Adrenal gland (tissue), 9 donors: ENCODE measurements at regions not wholly inside any gene's neighbourhood (a gene's known extent, or its start where the extent isn't known, plus 50 kb on each side); places are given as distances from the start of the nearest gene placed in this dataset.
"Not testable (repeated sequence)": the region's sequence is repeated elsewhere in the genome, so short reads cannot be mapped to it uniquely, and the experiment has no call there.

Source experiments
- DNase-seq, 7 donors: peaks; one replicate each; pipeline ENCODE4 v3.0.0-alpha.2; 2019 to 2020
- H3K27ac ChIP-seq, 5 donors: fragments of 200-600 bp; sonication (generic) in 4 of 5; 1 replicate in 3 of 5; 2 replicates in 2 of 5; pipeline versions ENCODE4 v1.5.1 to v1.8.0; 2016 to 2020; ENCODE audit warnings: mild to moderate bottlenecking in 1 of 5
- H3K27me3 ChIP-seq: fragments of 200-600 bp; 2 replicates; pipeline ENCODE4 v1.8.0; 2021
- H3K36me3 ChIP-seq, 2 donors: fragments of 200-600 bp; replicated peaks in 1 of 2; 1 replicate in 1 of 2; 2 replicates in 1 of 2; pipeline versions ENCODE4 v1.5.1 to v1.8.0; 2018 to 2022
- H3K4me1 ChIP-seq, 2 donors: fragments of 200-600 bp; replicated peaks in 1 of 2; 1 replicate in 1 of 2; 2 replicates in 1 of 2; pipeline versions ENCODE4 v1.5.1 to v1.8.0; 2018 to 2021
- H3K4me3 ChIP-seq, 4 donors: fragments of 200-600 bp; sonication (generic) in 3 of 4; one replicate each; pipeline ENCODE4 v1.5.1; 2016 to 2018
- H3K9me3 ChIP-seq, 3 donors: fragments of 200-600 bp; sonication (generic) in 1 of 3; replicated peaks in 1 of 3; 1 replicate in 2 of 3; 2 replicates in 1 of 3; pipeline versions ENCODE4 v1.5.1 to v1.8.0; 2016 to 2021
- POLR2A ChIP-seq, 2 donors: fragments of 450-650 bp; IDR thresholded peaks; one replicate each; pipeline ENCODE4 v1.6.1; 2017; ENCODE audit warnings: antibody characterized with exemption in 2 of 2, mild to moderate bottlenecking in 2 of 2, moderate library complexity in 1 of 2
- WGBS, 4 donors: extraction: QIAGEN DNeasy Blood & Tissue Kit in 2 of 4; methylation state at CpG; one replicate each; pipeline versions ENCODE4 v1.1.5 to v1.1.7; 2013 to 2017; 5-methylcytosine and 5-hydroxymethylcytosine counted together
- intact Hi-C, 2 donors: fragments of 100-400 bp; cut with DNase I; formaldehyde crosslinking; loops; one replicate each; pipeline versions ENCODE4 v1.14.1 to v1.15.0; 2022 to 2023
- TF ChIP-seq, protein P1 (sequence below), 6 experiments: fragments of 450-650 bp in 4 of 6; fragments of 200-600 bp in 2 of 6; sonication (generic) in 1 of 6; IDR thresholded peaks; 1 replicate in 5 of 6; 2 replicates in 1 of 6; pipeline versions ENCODE4 v1.5.1 to v1.8.0; 2016 to 2021; ENCODE audit warnings: antibody characterized with exemption in 6 of 6, mild to moderate bottlenecking in 2 of 6, moderate library complexity in 1 of 6
- donor health status: healthy with polysubstance abuse.
- donor health status: Bipolar disorder and iron deficiency.
- donor health status: DM: yes; HTN: yes; CAD: no.
- donor health status: DM: no; HTN: no; CAD: no.
- donor health status: DM: no; HTN: no; CAD: no.

GRCh38 chr18:30149585-30149984, 893.0 kb downstream of the DSC3 start:
- Histone ChIP-seq H3K4me1 (no peaks in the 10 kb centered on the region), H3K27ac (no peak overlapping the region), H3K4me3 (no peak overlapping the region), H3K36me3 (no peaks in the 10 kb centered on the region), H3K9me3 (no peaks in the 10 kb centered on the region), H3K27me3 (no peaks in the 10 kb centered on the region)
- intact Hi-C loops = no loop called here
- TF ChIP-seq POLR2A (IDR thresholded peaks at IDR 0.05) = no peak
- DNase-seq = no peak

DNA sequence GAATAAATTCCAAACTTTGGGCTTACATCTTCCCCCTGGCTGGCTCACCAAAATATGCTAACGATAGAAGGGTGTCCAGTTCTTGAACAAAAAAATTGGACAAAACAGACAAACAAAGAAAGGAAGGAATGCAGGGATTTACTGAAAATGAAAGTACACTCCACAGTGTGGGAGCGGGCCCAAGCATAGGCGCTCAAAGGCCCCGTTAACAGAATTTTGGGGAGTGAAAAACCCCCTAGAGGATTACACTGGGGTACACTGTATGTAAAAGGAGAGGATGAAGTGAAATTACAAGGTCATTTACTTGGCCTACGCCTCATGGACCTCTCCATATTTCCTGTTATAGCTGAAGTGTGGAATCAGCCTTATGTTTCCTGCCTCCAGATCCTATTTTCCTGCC, 899.7 kb downstream of the DSC3 start:
- TF ChIP-seq, protein P1, sequence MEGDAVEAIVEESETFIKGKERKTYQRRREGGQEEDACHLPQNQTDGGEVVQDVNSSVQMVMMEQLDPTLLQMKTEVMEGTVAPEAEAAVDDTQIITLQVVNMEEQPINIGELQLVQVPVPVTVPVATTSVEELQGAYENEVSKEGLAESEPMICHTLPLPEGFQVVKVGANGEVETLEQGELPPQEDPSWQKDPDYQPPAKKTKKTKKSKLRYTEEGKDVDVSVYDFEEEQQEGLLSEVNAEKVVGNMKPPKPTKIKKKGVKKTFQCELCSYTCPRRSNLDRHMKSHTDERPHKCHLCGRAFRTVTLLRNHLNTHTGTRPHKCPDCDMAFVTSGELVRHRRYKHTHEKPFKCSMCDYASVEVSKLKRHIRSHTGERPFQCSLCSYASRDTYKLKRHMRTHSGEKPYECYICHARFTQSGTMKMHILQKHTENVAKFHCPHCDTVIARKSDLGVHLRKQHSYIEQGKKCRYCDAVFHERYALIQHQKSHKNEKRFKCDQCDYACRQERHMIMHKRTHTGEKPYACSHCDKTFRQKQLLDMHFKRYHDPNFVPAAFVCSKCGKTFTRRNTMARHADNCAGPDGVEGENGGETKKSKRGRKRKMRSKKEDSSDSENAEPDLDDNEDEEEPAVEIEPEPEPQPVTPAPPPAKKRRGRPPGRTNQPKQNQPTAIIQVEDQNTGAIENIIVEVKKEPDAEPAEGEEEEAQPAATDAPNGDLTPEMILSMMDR (IDR thresholded peaks at IDR 0.05) = no peak
- TF ChIP-seq POLR2A (IDR thresholded peaks at IDR 0.05) = no peak
- H3K9me3 ChIP-seq = no peaks in the 10 kb centered on the region
- H3K27me3 ChIP-seq = no peaks in the 10 kb centered on the region
- DNase-seq = no peak
- WGBS, 4 donors = 78 to 86% (median 80%) methylated on average over 5 of the region's 5 CpGs
- H3K4me3 ChIP-seq = no peak overlapping the region
- no peaks in the 10 kb centered on the region for H3K36me3 ChIP-seq
- intact Hi-C loops = no loop called here
- H3K4me1 ChIP-seq = no peaks in the 10 kb centered on the region
- no peak overlapping the region for H3K27ac ChIP-seq

GRCh38 chr18:30142248-30142647, 900.3 kb downstream of the DSC3 start:
- intact Hi-C loops = no loop called here
- no peak overlapping the region for H3K4me3 ChIP-seq
- no peaks in the 10 kb centered on the region for H3K4me1 ChIP-seq
- no peaks in the 10 kb centered on the region for H3K36me3 ChIP-seq
- no peak overlapping the region for H3K27ac ChIP-seq
- H3K9me3 ChIP-seq = no peaks in the 10 kb centered on the region
- WGBS, 4 donors = 39 to 53% (median 48%) methylated on average over 4 of the region's 4 CpGs
- no peaks in the 10 kb centered on the region for H3K27me3 ChIP-seq
- TF ChIP-seq POLR2A (IDR thresholded peaks at IDR 0.05) = no peak
- TF ChIP-seq, protein P1 (IDR thresholded peaks at IDR 0.05) = no peak
- DNase-seq = no peak

- H3K36me3 ChIP-seq, H3K4me1 ChIP-seq, H3K27ac ChIP-seq, DNase-seq, H3K9me3 ChIP-seq, H3K27me3 ChIP-seq, intact Hi-C loops, H3K4me3 ChIP-seq: not testable (repeated sequence)
- 70 to 90% (median 80%) methylated on average over 5 of the region's 5 CpGs for WGBS, 4 donors
Measured at GRCh38 chr18:30141506-30141905, 901.0 kb downstream of the DSC3 start.

DNA sequence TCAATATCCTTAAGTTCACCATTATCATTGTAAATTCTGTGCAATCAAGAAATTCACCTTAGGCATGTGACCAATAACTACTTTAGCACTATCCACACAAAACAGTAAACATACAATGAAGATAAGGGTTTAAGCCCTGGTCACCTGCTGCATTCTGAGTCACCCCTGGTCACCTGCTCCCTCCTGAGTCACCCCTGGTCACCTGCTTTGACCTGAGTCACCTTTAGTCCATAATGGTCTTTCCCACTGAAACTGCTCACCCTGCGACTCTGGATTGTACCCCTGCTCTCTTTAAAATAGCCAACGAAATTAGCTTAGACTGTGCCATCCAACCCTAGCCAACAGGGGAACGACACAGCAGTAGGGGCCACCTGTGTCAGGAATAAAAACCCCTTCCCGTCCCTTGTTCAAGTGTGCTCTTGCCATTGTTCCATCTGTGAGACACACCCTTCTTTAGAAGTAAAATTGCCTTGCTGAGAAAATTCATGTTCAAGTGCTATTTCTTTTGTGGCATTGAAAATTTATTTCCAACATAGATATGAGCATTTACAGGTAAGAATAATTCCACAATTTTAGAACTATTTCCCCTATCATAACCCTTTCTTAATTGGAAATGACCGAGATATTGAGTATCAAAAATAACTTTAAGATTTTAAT, 902.8 kb downstream of the DSC3 start:
- no peak for TF ChIP-seq POLR2A (IDR thresholded peaks at IDR 0.05)
- TF ChIP-seq, protein P1 (IDR thresholded peaks at IDR 0.05) = no peak
- Histone ChIP-seq H3K9me3 (no peaks in the 10 kb centered on the region), H3K27me3 (no peaks in the 10 kb centered on the region), H3K4me3 (no peak overlapping the region), H3K4me1 (no peaks in the 10 kb centered on the region), H3K27ac (no peak overlapping the region), H3K36me3 (no peaks in the 10 kb centered on the region)
- DNase-seq = no peak
- 53 to 83% (median 75%) methylated on average over 5 of the region's 5 CpGs for WGBS, 4 donors
- intact Hi-C loops = no loop called here
